ENCODE measurements at regions not wholly inside any gene's neighbourhood (a gene's known extent, or its start where the extent isn't known, plus 50 kb on each side); places are given as distances from the start of the nearest gene placed in this dataset.
A peak's percentile ranks its signal among the peaks of the same experiment; 100 is the strongest.

DNA sequence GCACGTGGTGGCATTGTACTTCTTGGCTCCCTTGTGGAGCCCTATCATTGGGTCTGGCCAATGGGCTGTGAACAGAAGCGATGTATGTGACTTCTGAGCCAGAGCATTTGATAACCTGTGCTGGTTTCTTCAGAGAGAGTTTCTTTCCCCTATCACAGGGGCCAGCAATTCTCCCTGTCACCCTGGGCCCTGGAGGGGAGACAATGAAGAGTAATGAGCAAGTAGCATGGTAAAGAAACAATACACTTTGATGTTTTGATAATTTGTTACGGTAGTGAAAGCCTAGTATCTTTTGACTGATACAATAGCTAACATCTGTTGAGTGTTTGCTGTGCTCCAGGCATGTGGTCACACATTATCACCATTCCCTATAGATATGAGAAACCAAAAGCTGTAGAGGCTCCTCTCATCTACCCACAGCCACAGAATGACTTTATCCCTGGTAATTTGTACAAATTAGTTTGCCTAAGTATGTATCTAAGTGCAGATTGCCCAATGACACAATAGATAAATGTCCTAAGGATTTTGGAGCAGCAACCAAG, 113.4 kb upstream of the SVIL start:
- H3K9ac ChIP-seq (ENCODE audit: low read length in 3 of 3), result no peak overlapping the region
- FAIRE-seq, result no peak

GRCh38 chr10:29746080-29746797, 111.5 kb upstream of the SVIL start:
- Histone ChIP-seq H3K27me3 (ENCODE audit: control insufficient read depth, insufficient read depth, low read length) (no peaks in the 10 kb centered on the region), H3K36me3 (ENCODE audit: control insufficient read depth in 2 of 3, insufficient read depth in 3 of 3, low read length in 3 of 3) (no peaks in the 10 kb centered on the region), H3K4me1 (ENCODE audit: control insufficient read depth in 2 of 3, insufficient read depth in 2 of 3, low read depth in 1 of 3, low read length in 3 of 3) (peaks cover 0 to 6% (median 2%) of the 10 kb centered on the region in 3 donors), H3K27ac (ENCODE audit: low read depth in 2 of 2, low read length in 2 of 2) (no peak overlapping the region), H3K9me3 (ENCODE audit: control insufficient read depth in 2 of 3, insufficient read depth in 1 of 3, low read length in 3 of 3) (no peaks in the 10 kb centered on the region), H3K4me3 (ENCODE audit: low read length in 3 of 3) (no peak overlapping the region), H3K9ac (ENCODE audit: low read length in 3 of 3) (no peak overlapping the region)
- intact Hi-C loops (cut with DNase I), result no loop called here
- FAIRE-seq (no peak), DNase-seq (peak in 2 of 5 donors; percentile 64 to 66)
- no peak for TF ChIP-seq CTCF (IDR thresholded peaks at IDR 0.05; ENCODE audit: borderline replicate concordance, extremely low read depth, insufficient read depth)

More for the DNA sequence above, 113.4 kb upstream of the SVIL start:
- DNase-seq, result no peak
- no peak for TF ChIP-seq CTCF (IDR thresholded peaks at IDR 0.05; ENCODE audit: borderline replicate concordance, extremely low read depth, insufficient read depth)
- intact Hi-C loops (cut with DNase I), result no loop called here
- no peaks in the 10 kb centered on the region for H3K36me3 ChIP-seq (ENCODE audit: control insufficient read depth in 2 of 3, insufficient read depth in 3 of 3, low read length in 3 of 3)
- H3K4me1 ChIP-seq (ENCODE audit: control insufficient read depth in 2 of 3, insufficient read depth in 2 of 3, low read depth in 1 of 3, low read length in 3 of 3), result peaks cover 0 to 6% (median 6%) of the 10 kb centered on the region in 3 donors
- H3K27me3 ChIP-seq (ENCODE audit: control insufficient read depth, insufficient read depth, low read length), result no peaks in the 10 kb centered on the region
- no peaks in the 10 kb centered on the region for H3K9me3 ChIP-seq (ENCODE audit: control insufficient read depth in 2 of 3, insufficient read depth in 1 of 3, low read length in 3 of 3)
- no peak overlapping the region for H3K4me3 ChIP-seq (ENCODE audit: low read length in 3 of 3)
- no peak overlapping the region for H3K27ac ChIP-seq (ENCODE audit: low read depth in 2 of 2, low read length in 2 of 2)

DNA sequence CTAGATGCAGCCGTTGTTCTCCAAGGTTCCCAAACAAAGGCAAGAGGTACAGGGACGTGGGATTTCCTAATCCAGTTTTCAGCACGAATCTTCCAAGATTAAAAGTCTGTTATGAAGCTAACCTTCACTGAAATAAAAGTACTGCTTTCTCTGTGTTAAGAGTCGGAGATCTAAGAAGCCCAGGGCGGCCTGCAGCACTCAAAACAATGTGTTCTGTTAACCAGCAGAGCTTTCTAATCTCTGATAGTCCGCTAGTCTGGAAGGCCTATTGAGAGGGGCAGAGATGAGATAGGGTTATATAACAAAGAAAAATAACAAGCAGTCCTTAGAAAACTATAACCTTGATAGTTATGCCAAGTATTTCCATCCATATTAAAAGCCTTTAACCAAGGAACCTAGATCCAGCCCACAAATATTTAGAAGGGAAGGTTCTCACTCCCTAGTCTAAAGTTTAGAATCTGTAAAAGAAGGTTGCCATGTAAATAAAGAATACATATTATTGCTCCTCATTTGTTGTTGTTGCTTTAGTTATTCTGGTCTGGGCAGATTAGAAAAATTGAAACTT, 106.3 kb upstream of the SVIL start:
- H3K27me3 ChIP-seq (ENCODE audit: control insufficient read depth, insufficient read depth, low read length), result no peaks in the 10 kb centered on the region
- no peak for TF ChIP-seq CTCF (IDR thresholded peaks at IDR 0.05; ENCODE audit: borderline replicate concordance, extremely low read depth, insufficient read depth)
- no peak for FAIRE-seq

More for the DNA sequence above, 106.3 kb upstream of the SVIL start:
- peaks cover 0 to 2% (median 0%) of the 10 kb centered on the region in 3 donors for H3K4me1 ChIP-seq (ENCODE audit: control insufficient read depth in 2 of 3, insufficient read depth in 2 of 3, low read depth in 1 of 3, low read length in 3 of 3)
- intact Hi-C loops (cut with DNase I), result no loop called here
- no peaks in the 10 kb centered on the region for H3K36me3 ChIP-seq (ENCODE audit: control insufficient read depth in 2 of 3, insufficient read depth in 3 of 3, low read length in 3 of 3)
- DNase-seq, result no peak
- no peak overlapping the region for H3K4me3 ChIP-seq (ENCODE audit: low read length in 3 of 3)
- no peak overlapping the region for H3K27ac ChIP-seq (ENCODE audit: low read depth in 2 of 2, low read length in 2 of 2)
- H3K9ac ChIP-seq (ENCODE audit: low read length in 3 of 3), result no peak overlapping the region
- no peaks in the 10 kb centered on the region for H3K9me3 ChIP-seq (ENCODE audit: control insufficient read depth in 2 of 3, insufficient read depth in 1 of 3, low read length in 3 of 3)

Measured in kidney (tissue), 13 donors.